GM23338 (cell line): ENCODE measurements at regions not wholly inside any gene's neighbourhood (a gene's known extent, or its start where the extent isn't known, plus 50 kb on each side); places are given as distances from the start of the nearest gene placed in this dataset.

ENCODE experiments used
- ATAC-seq: fragments of 200-7000 bp; cut with Tn5 transposase; 3 replicates; pipeline ENCODE4 v1.9.1; 2020
- DNase-seq: peaks from one replicate; pipeline ENCODE4 v3.0.0-alpha.2; 2015; ENCODE audit warnings: low spot score
- H2AFZ ChIP-seq: fragments of 200-600 bp; sonication (generic); 2 replicates; pipeline ENCODE4 v1.8.0; 2016; ENCODE audit warnings: antibody characterized with exemption, mild to moderate bottlenecking, moderate library complexity
- H3F3A ChIP-seq: fragments of 200-600 bp; sonication (generic); replicated peaks from 2 replicates; pipeline ENCODE4 v1.8.0; 2017; ENCODE audit warnings: antibody characterized with exemption, mixed run types, low read depth
- H3K27ac ChIP-seq: fragments of 200-600 bp; sonication (generic); 2 replicates; pipeline ENCODE4 v1.6.1; 2016; ENCODE audit warnings: low read depth
- H3K27me3 ChIP-seq: fragments of 200-600 bp; sonication (generic); 2 replicates; pipeline ENCODE4 v1.8.0; 2016; ENCODE audit warnings: mild to moderate bottlenecking, mixed run types, moderate library complexity; ENCODE audit not compliant: insufficient read depth
- H3K36me3 ChIP-seq: fragments of 200-600 bp; sonication (generic); 2 replicates; pipeline ENCODE4 v1.8.0; 2016; ENCODE audit warnings: mild to moderate bottlenecking; ENCODE audit not compliant: insufficient read depth
- H3K4me1 ChIP-seq: fragments of 200-600 bp; sonication (generic); 2 replicates; pipeline ENCODE4 v1.8.0; 2016; ENCODE audit warnings: mild to moderate bottlenecking, moderate library complexity; ENCODE audit not compliant: insufficient read depth
- H3K4me2 ChIP-seq: fragments of 200-600 bp; sonication (generic); 2 replicates; pipeline ENCODE4 v1.7.1; 2017; ENCODE audit warnings: mixed run types
- H3K4me3 ChIP-seq: fragments of 200-600 bp; sonication (generic); 2 replicates; pipeline ENCODE4 v1.6.1; 2016; ENCODE audit warnings: mixed run types
- H3K79me2 ChIP-seq: fragments of 200-600 bp; sonication (generic); replicated peaks from 2 replicates; pipeline ENCODE4 v1.8.0; 2017; ENCODE audit warnings: mild to moderate bottlenecking; ENCODE audit not compliant: insufficient read depth
- H3K9me2 ChIP-seq: fragments of 200-600 bp; sonication (generic); 2 replicates; pipeline ENCODE4 v1.8.0; 2017; ENCODE audit not compliant: insufficient read depth
- H4K20me1 ChIP-seq: fragments of 200-600 bp; sonication (generic); replicated peaks from 2 replicates; pipeline ENCODE4 v1.8.0; 2017; ENCODE audit warnings: mild to moderate bottlenecking; ENCODE audit not compliant: insufficient read depth
- H3K27ac Mint-ChIP-seq: 2 replicates; pipeline ENCODE4 v1.8.0; 2020; ENCODE audit warnings: inconsistent platforms, mild to moderate bottlenecking, moderate library complexity, mixed read lengths
- H3K27me3 Mint-ChIP-seq: 3 replicates; pipeline ENCODE4 v1.8.0; 2022; ENCODE audit warnings: low read depth, mild to moderate bottlenecking, moderate library complexity, mixed read lengths, inconsistent platforms; ENCODE audit not compliant: insufficient read depth, poor library complexity
- H3K36me3 Mint-ChIP-seq: 3 replicates; pipeline ENCODE4 v1.8.0; 2021; ENCODE audit warnings: low read depth, mild to moderate bottlenecking, inconsistent platforms, moderate library complexity, mixed read lengths
- H3K4me1 Mint-ChIP-seq: 3 replicates; pipeline ENCODE4 v1.8.0; 2020; ENCODE audit warnings: mild to moderate bottlenecking, inconsistent platforms, mixed read lengths
- H3K4me3 Mint-ChIP-seq: 3 replicates; pipeline ENCODE4 v1.8.0; 2021; ENCODE audit warnings: moderate library complexity, mild to moderate bottlenecking, inconsistent platforms, mixed read lengths
- H3K9me3 Mint-ChIP-seq: 3 replicates; pipeline ENCODE4 v1.8.0; 2020; ENCODE audit warnings: moderate library complexity, mild to moderate bottlenecking, inconsistent platforms, mixed read lengths
- CTCF ChIP-seq, 2 experiments: fragments of 200-600 bp in 1 of 2; sonication (generic) in 1 of 2; conservative IDR thresholded peaks; 2 replicates each; pipeline versions ENCODE4 v1.5.1 to v1.6.1; 2016 to 2017; ENCODE audit warnings: antibody characterized with exemption in 2 of 2, low read depth in 2 of 2, mild to moderate bottlenecking in 2 of 2, moderate library complexity in 1 of 2
- ETS1 ChIP-seq: IDR thresholded peaks from 2 replicates; pipeline ENCODE4 v1.6.1; 2016; ENCODE audit warnings: antibody characterized with exemption
- POLR2AphosphoS5 ChIP-seq: IDR thresholded peaks from 2 replicates; pipeline ENCODE4 v1.6.1; 2016; ENCODE audit warnings: antibody characterized with exemption, low read depth
- ZNF462 ChIP-seq: fragments of 250-450 bp; sonication (Bioruptor Pico); IDR thresholded peaks from 2 replicates; pipeline ENCODE4 v1.5.0; 2020; ENCODE audit warnings: mild to moderate bottlenecking, moderate library complexity

GRCh38 chr4:30939069-30939468 lies 218.9 kb downstream of the PCDH7 start:
- H3K79me2 ChIP-seq: no peaks in the 10 kb centered on the region
- H3F3A ChIP-seq: no peaks in the 10 kb centered on the region
- H3K4me1 Mint-ChIP-seq: peaks cover 4% of the 10 kb centered on the region
- H3K27me3 Mint-ChIP-seq: no peaks in the 10 kb centered on the region
- no peaks in the 10 kb centered on the region for H3K9me2 ChIP-seq
- H3K4me2 ChIP-seq: no peak overlapping the region
- H4K20me1 ChIP-seq: no peaks in the 10 kb centered on the region
- TF ChIP-seq CTCF (conservative IDR thresholded peaks at IDR 0.05; ENCODE audit: low read depth in 2 of 2) (no peak), ETS1 (no peak), ZNF462 (CRISPR knock-in tag) (no peak), POLR2AphosphoS5 (no peak)
- H3K27me3 ChIP-seq: no peaks in the 10 kb centered on the region
- H2AFZ ChIP-seq: no peak overlapping the region
- no peak overlapping the region for H3K4me3 Mint-ChIP-seq
- DNase-seq: no peak
- H3K4me3 ChIP-seq: no peak overlapping the region
- no peaks in the 10 kb centered on the region for H3K4me1 ChIP-seq
- no peak overlapping the region for H3K27ac Mint-ChIP-seq
- no peaks in the 10 kb centered on the region for H3K36me3 Mint-ChIP-seq
- H3K27ac ChIP-seq: no peak overlapping the region
- H3K9me3 Mint-ChIP-seq: no peaks in the 10 kb centered on the region
- H3K36me3 ChIP-seq: no peaks in the 10 kb centered on the region
- ATAC-seq: no peak
